Uterus (tissue), 3 donors: ENCODE measurements at regions not wholly inside any gene's neighbourhood (a gene's known extent, or its start where the extent isn't known, plus 50 kb on each side); places are given as distances from the start of the nearest gene placed in this dataset. TPM values are rescaled to one million over a fixed set of nuclear protein-coding genes. Genes with fewer than 3 reads are reported as not detected.

Experiments
- DNase-seq, 2 donors: peaks; one replicate each; pipeline ENCODE4 v3.0.0-alpha.2; 2019 to 2020
- H3K27ac ChIP-seq, 2 donors: fragments of 200-600 bp; sonication (generic); 1 replicate in 1 of 2; 2 replicates in 1 of 2; pipeline ENCODE4 v1.5.1; 2016 to 2018
- H3K27me3 ChIP-seq, 2 donors: fragments of 200-600 bp; sonication (generic); one replicate each; pipeline ENCODE4 v1.5.1; 2018 to 2019; ENCODE audit warnings: control low read depth in 1 of 2
- H3K36me3 ChIP-seq, 2 donors: fragments of 200-600 bp; sonication (generic); one replicate each; pipeline ENCODE4 v1.5.1; 2019; ENCODE audit warnings: control low read depth in 1 of 2
- H3K4me1 ChIP-seq, 2 donors: fragments of 200-600 bp; sonication (generic); one replicate each; pipeline ENCODE4 v1.5.1; 2018 to 2019; ENCODE audit warnings: control low read depth in 1 of 2
- H3K4me3 ChIP-seq, 2 donors: fragments of 200-600 bp; sonication (generic); 1 replicate in 1 of 2; 2 replicates in 1 of 2; pipeline ENCODE4 v1.5.1; 2018 to 2019; ENCODE audit warnings: mild to moderate bottlenecking in 1 of 2
- H3K9me3 ChIP-seq, 2 donors: fragments of 200-600 bp; sonication (generic); one replicate each; pipeline ENCODE4 v1.5.1; 2019; ENCODE audit warnings: control low read depth in 1 of 2
- CTCF ChIP-seq, 4 experiments: fragments of 200-600 bp in 2 of 4; fragments of 450-650 bp in 2 of 4; sonication (generic) in 2 of 4; IDR thresholded peaks; one replicate each; pipeline ENCODE4 v1.5.1; 2016 to 2019; ENCODE audit warnings: antibody characterized with exemption in 4 of 4, mild to moderate bottlenecking in 2 of 4, moderate library complexity in 1 of 4
- POLR2A ChIP-seq, 2 donors: fragments of 450-650 bp; IDR thresholded peaks; one replicate each; pipeline ENCODE4 v1.6.1; 2016; ENCODE audit warnings: antibody characterized with exemption in 2 of 2, mild to moderate bottlenecking in 1 of 2, moderate library complexity in 1 of 2
- intact Hi-C: fragments of 100-400 bp; cut with DNase I; formaldehyde crosslinking; loops from one replicate; pipeline ENCODE4 v1.15.1; 2023; ENCODE audit warnings: low total_unique reads
- microRNA counts, 2 donors: library from miRNA; unstranded; fragments of <30 nt; microRNA quantifications; one replicate each; lab custom pipeline; 2016 to 2017
- microRNA-seq: library from miRNA; unstranded; fragments of <30 nt; microRNA quantifications from one replicate; pipeline ENCODE4, GENCODE V29; 2016; ENCODE audit warnings: borderline microRNAs expressed, borderline replicate concordance
- small RNA-seq: library from RNA; depleted of rRNA; stranded (forward); fragments of <200 nt; gene quantifications from one replicate; pipeline ENCODE3, GENCODE V24; 2016
- donor health status: DM: yes; HTN: yes; CAD: no.

DNA sequence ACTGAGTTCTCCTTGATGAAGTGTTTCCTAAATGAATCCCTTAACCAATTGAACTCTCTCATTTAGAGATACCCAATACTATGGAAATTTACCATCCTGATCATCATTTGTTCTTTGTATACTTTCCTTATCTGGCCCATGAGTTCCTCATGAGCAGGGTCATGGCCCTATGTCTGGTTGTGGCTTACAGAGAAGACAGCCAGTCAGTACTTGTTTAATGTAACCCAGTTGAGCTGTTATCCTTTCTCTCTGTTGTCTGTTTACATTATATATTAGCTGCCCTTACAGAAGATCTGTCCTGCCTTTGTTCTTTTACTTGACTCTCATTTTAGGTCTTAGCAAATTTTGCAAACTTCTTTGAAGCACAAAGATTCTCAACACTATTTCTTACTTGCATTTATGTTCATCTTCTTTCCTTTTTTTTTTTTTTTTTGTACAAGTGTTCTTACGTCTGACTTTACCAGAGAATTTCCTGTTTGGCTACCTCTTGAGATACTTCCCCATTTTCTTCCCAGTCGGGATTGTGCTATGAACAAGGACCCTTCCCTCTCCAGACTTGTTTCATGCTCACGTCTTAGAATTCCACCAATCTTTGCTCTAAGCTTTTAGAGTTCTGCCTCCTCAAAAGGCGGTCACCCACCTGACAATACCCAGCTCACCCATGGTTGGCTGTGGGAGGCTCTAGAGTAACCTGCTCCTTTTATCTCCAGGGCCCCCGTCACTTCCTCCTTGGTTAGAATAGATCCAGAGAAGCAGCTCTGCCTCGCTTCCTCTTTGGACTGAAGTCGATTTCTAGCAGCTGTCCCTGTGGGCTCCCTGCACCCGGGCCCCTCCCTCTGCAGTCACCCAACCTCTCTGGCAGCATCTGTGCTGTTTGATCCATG lies 53.6 kb upstream of the RUNX1 start:
- Histone ChIP-seq H3K36me3 (no peaks in the 10 kb centered on the region), H3K4me3 (no peak overlapping the region), H3K4me1 (no peaks in the 10 kb centered on the region), H3K27me3 (no peaks in the 10 kb centered on the region), H3K9me3 (no peaks in the 10 kb centered on the region), H3K27ac (no peak overlapping the region)
- intact Hi-C loops, result no loop called here
- TF ChIP-seq POLR2A (IDR thresholded peaks at IDR 0.05) (no peak), CTCF (IDR thresholded peaks at IDR 0.05) (no peak)
- no peak for DNase-seq

- Histone ChIP-seq H3K27ac (no peak overlapping the region), H3K9me3 (no peaks in the 10 kb centered on the region), H3K4me3 (no peak overlapping the region), H3K27me3 (no peaks in the 10 kb centered on the region), H3K36me3 (no peaks in the 10 kb centered on the region), H3K4me1 (no peaks in the 10 kb centered on the region)
- no peak for DNase-seq
- intact Hi-C loops, result no loop called here
- TF ChIP-seq POLR2A (IDR thresholded peaks at IDR 0.05) (no peak), CTCF (IDR thresholded peaks at IDR 0.05) (no peak)
Measured at GRCh38 chr21:35100349-35100811, 51.3 kb upstream of the RUNX1 start.

- intact Hi-C loops, result no loop called here
- no peak overlapping the region for H3K27ac ChIP-seq
- no peaks in the 10 kb centered on the region for H3K36me3 ChIP-seq
- H3K4me1 ChIP-seq, result no peaks in the 10 kb centered on the region
- H3K4me3 ChIP-seq, result no peak overlapping the region
- no peaks in the 10 kb centered on the region for H3K9me3 ChIP-seq
- H3K27me3 ChIP-seq, result no peaks in the 10 kb centered on the region
- TF ChIP-seq CTCF (IDR thresholded peaks at IDR 0.05), result no peak
- no peak for DNase-seq
Measured at GRCh38 chr21:35099310-35099709, 50.2 kb upstream of the RUNX1 start.

MicroRNA genes in the stretch of these regions (microRNA counts, 767-probe panel; counts per million panel counts)
- 0 counts per million in 2 donors for microRNA hsa-miR-802 (lab: Ali Mortazavi, UCI)

Small RNA genes in the stretch of these regions (microRNA-seq; reads per million reads assigned to microRNA genes)
- not detected for gene MIR802

Small RNA genes in the stretch of these regions (small RNA-seq; reads per million reads assigned to genes)
- gene EZH2P1, result not detected
- not detected for gene MIR802
